ENCODE measurements at regions not wholly inside any gene's neighbourhood (a gene's known extent, or its start where the extent isn't known, plus 50 kb on each side); places are given as distances from the start of the nearest gene placed in this dataset.

- TF ChIP-seq CTCF (conservative IDR thresholded peaks at IDR 0.05 in 1 of 2, IDR thresholded peaks at IDR 0.05 in 1 of 2; ENCODE audit: low read depth in 1 of 2, low read length in 2 of 2) (no peak), EZH2 (IDR thresholded peaks at IDR 0.05; ENCODE audit: low read length, missing control alignments) (no peak)
These were observed 1540.5 kb downstream of the C4orf33 start for GRCh38 chr4:130636486-130636885.

All from fibroblast of lung (primary cell).